Glutamatergic neuron (in vitro differentiated cells): ENCODE measurements at regions not wholly inside any gene's neighbourhood (a gene's known extent, or its start where the extent isn't known, plus 50 kb on each side); places are given as distances from the start of the nearest gene placed in this dataset.

Experiments
- DNase-seq: peaks from one replicate; pipeline ENCODE4 v3.0.0; 2022
- H3K27ac Mint-ChIP-seq: one replicate; pipeline ENCODE4 v1.8.0; 2020; ENCODE audit warnings: mild to moderate bottlenecking, mixed read lengths, inconsistent platforms; ENCODE audit not compliant: unreplicated experiment
- H3K27me3 Mint-ChIP-seq: one replicate; pipeline ENCODE4 v1.8.0; 2020; ENCODE audit warnings: mild to moderate bottlenecking, moderate library complexity, mixed read lengths, inconsistent platforms; ENCODE audit not compliant: unreplicated experiment
- H3K36me3 Mint-ChIP-seq: one replicate; pipeline ENCODE4 v1.8.0; 2020; ENCODE audit warnings: mild to moderate bottlenecking, mixed read lengths, inconsistent platforms; ENCODE audit not compliant: unreplicated experiment
- H3K4me1 Mint-ChIP-seq: one replicate; pipeline ENCODE4 v1.8.0; 2020; ENCODE audit warnings: mild to moderate bottlenecking, low read depth, mixed read lengths, inconsistent platforms; ENCODE audit not compliant: unreplicated experiment
- H3K4me3 Mint-ChIP-seq: one replicate; pipeline ENCODE4 v1.8.0; 2020; ENCODE audit warnings: mild to moderate bottlenecking, mixed read lengths, inconsistent platforms; ENCODE audit not compliant: unreplicated experiment
- H3K9me3 Mint-ChIP-seq: one replicate; pipeline ENCODE4 v1.8.0; 2020; ENCODE audit warnings: mild to moderate bottlenecking, moderate library complexity, mixed read lengths, inconsistent platforms; ENCODE audit not compliant: unreplicated experiment
- TF ChIP-seq, protein P1 (sequence below): fragments of 200-600 bp; sonication (generic); IDR thresholded peaks from one replicate; pipeline ENCODE4 v1.5.0; 2021; ENCODE audit not compliant: partially characterized antibody, unreplicated experiment

DNA sequence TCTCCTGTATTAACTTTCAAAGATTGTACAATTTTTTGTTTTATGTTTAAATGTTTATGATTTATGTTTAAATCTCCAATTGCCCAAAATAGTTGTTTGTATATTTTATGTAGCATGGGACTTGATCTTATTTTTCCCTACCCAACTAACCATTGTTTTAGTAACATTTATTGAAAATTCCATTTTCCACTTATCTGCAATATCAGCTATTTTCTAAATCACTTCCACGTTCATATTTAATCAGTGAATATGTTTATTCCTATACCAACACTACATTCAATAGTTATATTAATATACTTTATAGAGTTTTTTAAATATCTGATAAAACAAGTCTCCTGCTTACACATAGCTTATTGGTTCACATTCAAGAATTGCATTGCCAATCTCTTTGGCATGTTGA, 532.2 kb downstream of the CHSY3 start:
- Mint-ChIP-seq H3K4me1 (no peaks in the 10 kb centered on the region), H3K9me3 (peaks cover 9% of the 10 kb centered on the region), H3K27ac (no peak overlapping the region), H3K27me3 (no peaks in the 10 kb centered on the region), H3K36me3 (peaks cover 7% of the 10 kb centered on the region), H3K4me3 (no peak overlapping the region)
- TF ChIP-seq, protein P1, sequence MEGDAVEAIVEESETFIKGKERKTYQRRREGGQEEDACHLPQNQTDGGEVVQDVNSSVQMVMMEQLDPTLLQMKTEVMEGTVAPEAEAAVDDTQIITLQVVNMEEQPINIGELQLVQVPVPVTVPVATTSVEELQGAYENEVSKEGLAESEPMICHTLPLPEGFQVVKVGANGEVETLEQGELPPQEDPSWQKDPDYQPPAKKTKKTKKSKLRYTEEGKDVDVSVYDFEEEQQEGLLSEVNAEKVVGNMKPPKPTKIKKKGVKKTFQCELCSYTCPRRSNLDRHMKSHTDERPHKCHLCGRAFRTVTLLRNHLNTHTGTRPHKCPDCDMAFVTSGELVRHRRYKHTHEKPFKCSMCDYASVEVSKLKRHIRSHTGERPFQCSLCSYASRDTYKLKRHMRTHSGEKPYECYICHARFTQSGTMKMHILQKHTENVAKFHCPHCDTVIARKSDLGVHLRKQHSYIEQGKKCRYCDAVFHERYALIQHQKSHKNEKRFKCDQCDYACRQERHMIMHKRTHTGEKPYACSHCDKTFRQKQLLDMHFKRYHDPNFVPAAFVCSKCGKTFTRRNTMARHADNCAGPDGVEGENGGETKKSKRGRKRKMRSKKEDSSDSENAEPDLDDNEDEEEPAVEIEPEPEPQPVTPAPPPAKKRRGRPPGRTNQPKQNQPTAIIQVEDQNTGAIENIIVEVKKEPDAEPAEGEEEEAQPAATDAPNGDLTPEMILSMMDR: no peak
- no peak for DNase-seq

DNA sequence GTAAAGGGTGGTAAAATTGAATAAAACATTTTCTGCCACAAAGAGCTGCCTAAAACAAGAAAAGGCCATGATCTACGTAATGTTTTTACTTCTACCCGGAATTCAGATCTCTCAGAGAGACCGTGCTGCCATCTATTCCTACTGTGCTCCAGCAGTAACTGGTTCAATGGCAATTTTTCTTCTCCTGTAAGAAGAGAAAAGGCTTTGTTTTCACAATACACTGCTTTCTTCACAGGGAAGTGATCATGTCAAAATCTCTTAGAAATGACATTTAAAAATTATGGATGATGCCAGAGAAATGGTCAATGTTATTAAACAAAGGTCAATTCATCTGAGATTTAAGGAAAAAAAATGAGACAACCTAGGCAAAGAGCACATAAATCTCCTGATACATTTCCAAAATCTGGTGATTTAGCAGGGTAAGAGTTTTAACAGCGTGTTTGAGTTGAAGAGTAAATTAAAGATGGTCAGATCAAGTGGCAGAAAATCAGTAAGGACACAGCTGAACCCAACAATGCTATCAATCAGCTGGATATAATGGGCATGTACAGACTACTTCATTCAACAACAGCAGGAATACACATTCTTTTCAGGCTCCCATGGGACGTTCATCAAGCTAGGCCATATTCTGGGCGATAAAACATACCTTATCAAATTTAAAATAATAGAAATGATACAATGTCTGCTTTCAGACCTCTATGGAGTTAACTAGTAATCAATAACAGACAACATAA, 523.1 kb downstream of the CHSY3 start:
- no peak for DNase-seq
- TF ChIP-seq, protein P1: no peak
- Mint-ChIP-seq H3K4me3 (no peak overlapping the region), H3K36me3 (no peaks in the 10 kb centered on the region), H3K27ac (no peak overlapping the region), H3K27me3 (no peaks in the 10 kb centered on the region), H3K4me1 (no peaks in the 10 kb centered on the region), H3K9me3 (no peaks in the 10 kb centered on the region)

DNA sequence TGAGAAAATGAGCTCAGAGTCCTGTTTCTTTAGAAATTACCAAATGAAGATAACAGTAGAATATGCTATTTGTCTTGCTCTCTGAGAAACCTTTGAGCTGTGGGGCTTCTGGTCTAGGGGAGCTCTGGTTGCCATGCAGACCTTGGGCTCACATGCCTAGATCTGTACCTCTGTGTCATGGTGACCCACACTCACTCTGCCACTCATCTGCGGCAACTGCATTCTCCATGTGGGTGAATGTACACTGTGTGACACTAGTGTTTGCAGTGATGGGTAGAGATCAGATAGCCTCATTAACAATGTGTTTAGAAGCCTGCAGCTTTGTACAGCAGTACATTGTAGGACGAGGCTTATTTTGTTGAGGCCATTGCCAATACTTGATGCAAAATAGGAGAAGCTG, 521.2 kb downstream of the CHSY3 start:
- no peaks in the 10 kb centered on the region for H3K4me1 Mint-ChIP-seq
- no peak for DNase-seq
- H3K27me3 Mint-ChIP-seq: peaks cover 2% of the 10 kb centered on the region
- no peak overlapping the region for H3K4me3 Mint-ChIP-seq
- H3K9me3 Mint-ChIP-seq: no peaks in the 10 kb centered on the region
- H3K27ac Mint-ChIP-seq: no peak overlapping the region
- TF ChIP-seq, protein P1: no peak
- H3K36me3 Mint-ChIP-seq: no peaks in the 10 kb centered on the region

DNA sequence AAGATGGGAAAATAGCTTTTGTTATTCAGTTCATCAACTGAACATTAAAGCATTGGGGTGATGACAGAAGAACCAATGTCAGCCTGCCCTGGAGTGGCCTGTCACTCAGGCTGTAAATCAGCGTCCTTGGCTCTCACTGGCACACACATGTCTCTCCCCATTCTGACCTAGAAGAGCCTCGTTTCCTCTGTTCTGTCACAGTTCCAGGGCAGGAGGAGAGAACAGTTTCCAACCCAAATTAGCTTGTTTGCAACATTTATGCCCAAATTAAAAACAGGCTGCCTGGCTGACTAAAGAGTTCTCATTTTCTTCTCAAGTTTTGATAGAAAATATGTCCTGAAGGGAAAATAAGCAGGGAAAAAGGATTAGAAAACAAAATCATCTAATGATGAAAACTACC, 520.1 kb downstream of the CHSY3 start:
- DNase-seq: no peak
- Mint-ChIP-seq H3K4me3 (no peak overlapping the region), H3K9me3 (no peaks in the 10 kb centered on the region), H3K27me3 (peaks cover 2% of the 10 kb centered on the region), H3K4me1 (no peaks in the 10 kb centered on the region), H3K27ac (no peak overlapping the region), H3K36me3 (no peaks in the 10 kb centered on the region)
- TF ChIP-seq, protein P1: no peak

DNA sequence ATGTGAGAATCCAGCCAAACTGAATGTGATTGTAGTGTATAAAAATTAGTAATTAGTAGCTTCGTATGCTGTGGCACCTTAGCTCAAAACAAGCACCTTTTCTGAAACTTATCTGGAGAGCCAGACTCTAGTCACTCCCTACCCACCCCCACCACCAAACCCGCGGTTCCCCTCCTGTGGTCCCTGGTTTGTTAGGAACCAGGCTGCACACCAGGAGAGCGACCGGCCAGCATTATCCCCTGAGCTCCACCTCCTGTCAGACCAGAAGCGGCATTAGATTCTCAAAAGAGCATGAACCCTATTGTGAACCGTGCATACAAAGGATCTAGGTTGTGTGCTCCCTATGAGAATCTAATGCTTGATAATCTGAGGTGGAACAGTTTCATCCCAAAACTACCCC, 498.6 kb downstream of the CHSY3 start:
- Mint-ChIP-seq H3K4me1 (no peaks in the 10 kb centered on the region), H3K27ac (no peak overlapping the region), H3K36me3 (no peaks in the 10 kb centered on the region), H3K4me3 (no peak overlapping the region), H3K27me3 (no peaks in the 10 kb centered on the region), H3K9me3 (no peaks in the 10 kb centered on the region)
- DNase-seq: no peak
- TF ChIP-seq, protein P1: no peak
